ENCODE measurements at regions not wholly inside any gene's neighbourhood (a gene's known extent, or its start where the extent isn't known, plus 50 kb on each side); places are given as distances from the start of the nearest gene placed in this dataset.

DNA sequence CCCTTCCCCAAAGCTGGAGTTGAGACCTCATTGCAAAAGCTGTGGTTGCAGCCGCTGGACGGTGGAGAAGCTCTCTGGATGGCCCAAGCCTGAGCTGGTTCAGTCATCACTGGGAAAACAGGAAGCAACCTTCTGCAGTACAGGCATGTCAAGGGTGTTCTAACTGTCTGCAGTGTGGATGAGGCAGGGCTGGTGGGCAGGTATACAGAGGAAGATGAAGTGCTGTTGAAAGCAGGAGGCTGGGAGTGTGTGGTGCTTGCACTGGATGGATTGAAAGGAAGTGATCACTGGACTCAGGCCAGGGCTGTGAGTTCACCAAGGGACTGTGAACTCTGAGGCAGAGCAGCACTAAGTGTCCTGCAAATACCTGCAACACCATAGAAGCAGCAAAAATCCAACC is 89.0 kb upstream of the NOX3 start:
- H3K9ac ChIP-seq = no peak overlapping the region
- in situ Hi-C loops (cut with MboI) = no loop called here

GRCh38 chr6:155543166-155543847 is 87.7 kb upstream of the NOX3 start:
- Histone ChIP-seq H3K27ac (no peak overlapping the region), H3K27me3 (replicated peaks; ENCODE audit: insufficient read depth) (no peaks in the 10 kb centered on the region)
- in situ Hi-C loops (cut with MboI) = no loop called here

More for the DNA sequence above, 89.0 kb upstream of the NOX3 start:
- H3K9me2 ChIP-seq (ENCODE audit: insufficient read depth) = no peaks in the 10 kb centered on the region
- no peaks in the 10 kb centered on the region for H3K4me1 ChIP-seq (ENCODE audit: insufficient read depth)
- H3K27me3 ChIP-seq (replicated peaks; ENCODE audit: insufficient read depth) = no peaks in the 10 kb centered on the region
- H3K4me2 ChIP-seq (ENCODE audit: unreplicated experiment) = no peak overlapping the region
- H3K36me3 ChIP-seq (ENCODE audit: low read depth) = no peaks in the 10 kb centered on the region
- no peaks in the 10 kb centered on the region for H3K79me2 ChIP-seq (ENCODE audit: insufficient read depth)
- no peak for TF ChIP-seq EZH2phosphoT487 (IDR thresholded peaks at IDR 0.05; ENCODE audit: insufficient read depth, low read depth)
- no peak for TF ChIP-seq EZH2 (IDR thresholded peaks at IDR 0.05; ENCODE audit: insufficient read depth, poor library complexity, severe bottlenecking)
- H4K20me1 ChIP-seq (ENCODE audit: insufficient read depth) = no peaks in the 10 kb centered on the region
- no peak overlapping the region for H3K27ac ChIP-seq
- no peak for DNase-seq
- no peaks in the 10 kb centered on the region for H3K9me3 ChIP-seq (ENCODE audit: low read depth)
- no peaks in the 10 kb centered on the region for H3F3A ChIP-seq (ENCODE audit: insufficient read depth)
- 96 to 100% methylated on average over 2 of the region's 2 CpGs for WGBS, 2 experiments (ENCODE audit: low coverage in 1 of 2, low lambda C conversion rate in 2 of 2, missing lambda C conversion rate in 2 of 2)
- H2AFZ ChIP-seq = no peak overlapping the region
- no peak overlapping the region for H3K4me3 ChIP-seq

DNA sequence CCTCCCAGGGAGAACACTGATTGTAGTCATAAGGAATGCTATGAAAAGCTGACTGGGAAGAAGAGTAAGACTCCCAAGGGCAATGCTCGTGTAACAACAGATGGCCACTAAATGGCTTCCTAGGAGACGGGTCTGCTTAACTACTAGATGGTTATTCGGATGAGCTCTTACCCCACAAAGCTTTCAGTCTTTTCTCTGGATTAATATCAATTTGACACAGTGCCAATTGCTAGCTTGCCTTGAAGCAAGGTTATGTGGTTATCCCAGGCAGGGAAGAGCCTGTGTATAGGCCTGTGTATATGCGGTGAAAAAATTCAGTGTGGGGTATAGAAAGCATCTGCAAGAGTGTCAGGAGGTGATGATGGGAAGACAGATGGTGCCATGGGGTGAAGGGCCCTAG is 86.4 kb upstream of the NOX3 start:
- Histone ChIP-seq H3K27ac (no peak overlapping the region), H3K79me2 (ENCODE audit: insufficient read depth) (no peaks in the 10 kb centered on the region), H3K4me3 (no peak overlapping the region), H3K4me2 (ENCODE audit: unreplicated experiment) (no peak overlapping the region), H3K9me2 (ENCODE audit: insufficient read depth) (no peaks in the 10 kb centered on the region), H3K4me1 (ENCODE audit: insufficient read depth) (no peaks in the 10 kb centered on the region), H3K9ac (no peak overlapping the region), H3K9me3 (ENCODE audit: low read depth) (no peaks in the 10 kb centered on the region), H3F3A (ENCODE audit: insufficient read depth) (no peaks in the 10 kb centered on the region), H4K20me1 (ENCODE audit: insufficient read depth) (no peaks in the 10 kb centered on the region), H3K27me3 (replicated peaks; ENCODE audit: insufficient read depth) (no peaks in the 10 kb centered on the region), H2AFZ (no peak overlapping the region), H3K36me3 (ENCODE audit: low read depth) (no peaks in the 10 kb centered on the region)
- in situ Hi-C loops (cut with MboI) = no loop called here
- DNase-seq = no peak
- TF ChIP-seq EZH2 (IDR thresholded peaks at IDR 0.05; ENCODE audit: insufficient read depth, poor library complexity, severe bottlenecking) = no peak
- 58 to 60% methylated on average over 4 of the region's 4 CpGs for WGBS, 2 experiments (ENCODE audit: low coverage in 1 of 2, low lambda C conversion rate in 2 of 2, missing lambda C conversion rate in 2 of 2)

More at GRCh38 chr6:155543166-155543847, 87.7 kb upstream of the NOX3 start:
- TF ChIP-seq EZH2 (IDR thresholded peaks at IDR 0.05; ENCODE audit: insufficient read depth, poor library complexity, severe bottlenecking) (no peak), EZH2phosphoT487 (IDR thresholded peaks at IDR 0.05; ENCODE audit: insufficient read depth, low read depth) (no peak)
- Histone ChIP-seq H3K4me1 (ENCODE audit: insufficient read depth) (no peaks in the 10 kb centered on the region), H3K79me2 (ENCODE audit: insufficient read depth) (no peaks in the 10 kb centered on the region), H3K4me3 (no peak overlapping the region), H3K9ac (no peak overlapping the region), H4K20me1 (ENCODE audit: insufficient read depth) (no peaks in the 10 kb centered on the region), H3K36me3 (ENCODE audit: low read depth) (no peaks in the 10 kb centered on the region), H3K9me2 (ENCODE audit: insufficient read depth) (no peaks in the 10 kb centered on the region), H3K4me2 (ENCODE audit: unreplicated experiment) (no peak overlapping the region), H3K9me3 (ENCODE audit: low read depth) (no peaks in the 10 kb centered on the region), H2AFZ (no peak overlapping the region), H3F3A (ENCODE audit: insufficient read depth) (no peaks in the 10 kb centered on the region)
- DNase-seq = no peak
- 40 to 43% methylated on average over 6 of the region's 6 CpGs for WGBS, 2 experiments (ENCODE audit: low coverage in 1 of 2, low lambda C conversion rate in 2 of 2, missing lambda C conversion rate in 2 of 2)

GRCh38 chr6:155538708-155539390 is 83.2 kb upstream of the NOX3 start:
- Histone ChIP-seq H3K36me3 (ENCODE audit: low read depth) (no peaks in the 10 kb centered on the region), H2AFZ (no peak overlapping the region), H3K4me1 (ENCODE audit: insufficient read depth) (no peaks in the 10 kb centered on the region), H3K27ac (no peak overlapping the region), H3K79me2 (ENCODE audit: insufficient read depth) (no peaks in the 10 kb centered on the region), H4K20me1 (ENCODE audit: insufficient read depth) (no peaks in the 10 kb centered on the region), H3K9me3 (ENCODE audit: low read depth) (no peaks in the 10 kb centered on the region), H3K9ac (no peak overlapping the region), H3F3A (ENCODE audit: insufficient read depth) (no peaks in the 10 kb centered on the region), H3K9me2 (ENCODE audit: insufficient read depth) (no peaks in the 10 kb centered on the region), H3K4me2 (ENCODE audit: unreplicated experiment) (no peak overlapping the region), H3K4me3 (no peak overlapping the region), H3K27me3 (replicated peaks; ENCODE audit: insufficient read depth) (no peaks in the 10 kb centered on the region)
- DNase-seq = no peak
- in situ Hi-C loops (cut with MboI) = no loop called here
- no peak for TF ChIP-seq EZH2phosphoT487 (IDR thresholded peaks at IDR 0.05; ENCODE audit: insufficient read depth, low read depth)
- 74 to 84% methylated on average over 3 of the region's 3 CpGs for WGBS, 2 experiments (ENCODE audit: low coverage in 1 of 2, low lambda C conversion rate in 2 of 2, missing lambda C conversion rate in 2 of 2)

All from GM23248 (cell line).